HCEC 1CT (cell line): ENCODE measurements at regions not wholly inside any gene's neighbourhood (a gene's known extent, or its start where the extent isn't known, plus 50 kb on each side); places are given as distances from the start of the nearest gene placed in this dataset.
"Not testable (repeated sequence)": the region's sequence is repeated elsewhere in the genome, so short reads cannot be mapped to it uniquely, and the experiment has no call there.

Experiments used
- DNase-seq: peaks from one replicate; pipeline ENCODE4 v3.0.0-alpha.2; 2017

GRCh38 chr9:27828908-27829307 is 255.6 kb upstream of the C9orf72 start:
- no peak for DNase-seq

- no peak for DNase-seq
Measured at GRCh38 chr9:27829621-27830020, 256.3 kb upstream of the C9orf72 start.

- DNase-seq = not testable (repeated sequence)
Measured at GRCh38 chr9:27832108-27832507, 258.8 kb upstream of the C9orf72 start.

GRCh38 chr9:27835286-27835685 is 262.0 kb upstream of the C9orf72 start:
- no peak for DNase-seq

GRCh38 chr9:27835746-27836145 is 262.5 kb upstream of the C9orf72 start:
- DNase-seq = no peak

DNA sequence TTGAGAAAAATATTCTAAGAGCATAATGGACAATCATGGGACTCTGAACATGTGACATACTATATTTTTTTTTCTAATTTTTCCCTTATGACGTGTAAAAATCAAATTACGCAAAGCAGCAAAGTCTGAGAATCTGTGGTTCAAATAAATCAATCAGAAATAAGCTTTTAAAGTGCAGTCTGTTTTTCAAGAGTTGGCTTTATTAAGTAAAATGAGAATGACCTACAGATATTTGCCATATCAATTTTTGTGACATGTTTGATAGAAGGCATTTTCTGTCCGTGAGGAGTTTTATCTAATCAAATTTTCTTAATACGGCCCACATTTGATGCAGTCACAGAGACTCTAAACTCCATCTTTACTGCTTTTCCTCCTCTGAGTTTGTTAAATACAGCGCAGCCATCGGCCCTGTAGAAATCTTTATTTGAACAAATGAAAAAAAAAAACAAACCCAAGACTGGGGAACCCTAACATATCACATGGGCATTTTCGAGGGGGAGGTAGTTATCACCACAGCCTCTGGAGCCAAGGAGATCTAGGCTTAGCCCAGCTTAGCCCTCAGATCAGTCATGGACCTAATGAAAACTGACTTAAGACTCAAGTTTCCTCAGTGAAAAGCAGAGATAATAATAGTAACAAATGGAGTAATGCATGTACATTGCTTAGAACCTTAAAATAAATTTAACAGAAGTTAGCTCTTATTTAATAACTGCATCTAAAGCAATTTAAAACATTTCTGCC is 263.6 kb upstream of the C9orf72 start:
- DNase-seq = no peak

- DNase-seq = no peak
Measured at GRCh38 chr9:27838876-27839275, 265.6 kb upstream of the C9orf72 start.

- not testable (repeated sequence) for DNase-seq
Measured at GRCh38 chr9:27839767-27840166, 266.5 kb upstream of the C9orf72 start.

DNA sequence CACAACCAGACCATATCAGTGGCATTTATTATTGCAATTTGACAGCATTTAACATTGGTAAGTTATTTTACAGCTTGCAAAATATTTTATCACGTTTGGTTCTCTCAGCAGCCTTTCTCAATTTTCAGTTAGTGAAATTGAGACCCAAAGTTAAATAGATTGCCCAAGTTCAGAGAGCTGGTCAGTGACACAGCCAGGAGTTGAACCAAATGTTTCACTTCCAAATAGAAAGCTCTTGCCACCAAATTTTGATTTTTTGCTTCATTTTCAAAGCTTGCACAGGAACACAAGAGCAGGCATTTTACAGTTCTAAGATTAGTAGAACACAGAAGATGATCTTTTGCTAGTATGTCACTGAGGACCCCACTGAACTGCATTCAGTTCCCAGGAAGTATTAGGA is 271.5 kb upstream of the C9orf72 start:
- no peak for DNase-seq

GRCh38 chr9:27847380-27847779 is 274.1 kb upstream of the C9orf72 start:
- no peak for DNase-seq

GRCh38 chr9:27847818-27848217 is 274.5 kb upstream of the C9orf72 start:
- DNase-seq = no peak

- DNase-seq = no peak
Measured at GRCh38 chr9:27848315-27848714, 275.0 kb upstream of the C9orf72 start.

GRCh38 chr9:27851858-27852257 is 278.6 kb upstream of the C9orf72 start:
- DNase-seq = no peak

- DNase-seq = no peak
Measured at GRCh38 chr9:27853529-27853928, 280.2 kb upstream of the C9orf72 start.

- DNase-seq = no peak
Measured at GRCh38 chr9:27856054-27856453, 282.8 kb upstream of the C9orf72 start.

- no peak for DNase-seq
Measured at GRCh38 chr9:27856748-27857147, 283.5 kb upstream of the C9orf72 start.

- DNase-seq = no peak
Measured at GRCh38 chr9:27861887-27862286, 288.6 kb upstream of the C9orf72 start.

DNA sequence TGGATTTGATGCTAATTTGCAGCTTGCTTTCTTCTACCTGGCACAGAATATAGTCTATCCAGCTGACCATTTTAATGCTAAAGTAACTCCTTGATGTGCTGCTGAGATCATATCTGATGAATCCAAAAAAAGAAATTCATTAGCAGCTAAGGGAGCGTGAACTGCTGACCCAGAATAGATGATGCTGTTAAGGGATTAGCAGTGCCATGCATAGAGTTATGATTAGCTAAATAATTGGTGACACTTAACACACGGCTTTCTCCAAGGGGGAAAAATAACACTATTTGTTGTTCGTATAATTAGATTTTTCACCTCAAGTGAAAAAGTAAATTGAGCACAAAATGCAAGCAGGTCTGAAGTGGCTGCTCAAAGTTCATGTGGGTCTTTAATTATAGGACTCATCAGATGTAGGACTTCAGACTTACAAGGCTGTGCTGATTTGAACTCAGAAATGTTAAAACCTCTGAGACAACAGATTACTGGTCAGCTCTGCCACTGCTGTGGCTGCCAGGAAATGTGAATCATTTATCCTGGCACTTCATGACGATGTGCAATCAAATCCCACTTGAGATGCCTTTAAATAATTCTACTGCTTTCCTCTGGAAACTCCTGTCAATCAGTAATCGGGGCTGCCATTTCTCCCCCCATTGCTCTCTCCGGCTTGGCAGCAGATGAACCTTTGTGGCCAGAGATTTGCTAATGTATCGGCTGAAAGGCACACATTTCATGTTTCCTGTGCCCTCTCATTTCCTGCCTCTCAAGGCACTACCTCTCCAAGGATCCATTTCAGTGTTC is 291.6 kb upstream of the C9orf72 start:
- DNase-seq = no peak

- no peak for DNase-seq
Measured at GRCh38 chr9:27866741-27867140, 293.5 kb upstream of the C9orf72 start.

- no peak for DNase-seq
Measured at GRCh38 chr9:27870404-27870803, 297.1 kb upstream of the C9orf72 start.

DNA sequence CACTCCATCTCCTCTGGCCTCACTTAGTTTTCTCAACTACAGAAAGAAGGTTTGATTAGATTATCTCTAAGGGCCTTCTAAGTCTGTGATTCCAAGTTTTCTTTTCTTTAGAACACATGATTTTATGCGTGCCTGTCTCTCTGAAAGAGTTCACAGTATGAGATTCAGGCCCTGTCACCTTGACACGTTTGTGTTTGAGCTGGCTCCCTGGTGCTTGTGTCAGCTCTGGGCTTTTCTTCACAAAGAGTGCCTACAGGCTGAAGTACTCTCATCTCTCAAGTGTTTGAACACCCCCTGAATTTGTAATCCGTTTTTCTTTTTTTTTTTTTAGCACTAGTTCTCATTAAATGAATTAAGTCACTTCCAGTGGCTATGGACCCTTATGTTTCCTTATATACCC is 306.9 kb upstream of the C9orf72 start:
- no peak for DNase-seq

- DNase-seq = no peak
Measured at GRCh38 chr9:27880635-27881034, 307.4 kb upstream of the C9orf72 start.

DNA sequence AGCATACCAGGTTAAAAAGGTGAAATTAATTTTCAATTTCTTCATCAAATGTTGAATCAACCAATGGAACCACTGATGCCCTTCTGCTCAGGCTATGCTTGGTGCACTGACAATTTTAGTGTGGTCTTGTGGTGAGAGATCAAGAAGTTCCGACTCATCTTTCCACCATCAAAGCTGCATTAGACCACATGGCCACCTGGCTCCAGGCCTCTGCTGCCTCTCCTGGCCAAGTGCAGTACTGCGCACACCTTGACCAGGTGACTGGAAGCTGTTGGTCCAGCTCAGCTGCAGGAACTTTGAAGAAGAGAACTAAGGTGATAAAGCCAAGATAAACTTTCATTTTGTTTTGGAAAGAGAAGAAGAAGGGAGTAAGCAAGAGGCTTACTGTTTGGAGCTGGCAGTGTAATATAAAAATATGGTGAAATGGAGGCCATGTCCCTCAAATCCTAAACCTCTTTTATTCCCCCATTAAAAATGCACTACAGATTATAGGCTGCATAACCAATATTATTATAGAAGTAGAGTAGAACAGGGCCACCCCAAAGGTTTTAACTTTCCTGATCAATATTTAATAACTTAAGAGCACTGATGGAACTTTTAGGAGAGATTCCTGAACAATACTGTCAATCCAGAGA is 315.5 kb upstream of the C9orf72 start:
- DNase-seq = no peak

GRCh38 chr9:27924502-27924901 is 351.2 kb upstream of the C9orf72 start:
- no peak for DNase-seq
